OCI-LY1 (cell line): ENCODE measurements at regions not wholly inside any gene's neighbourhood (a gene's known extent, or its start where the extent isn't known, plus 50 kb on each side); places are given as distances from the start of the nearest gene placed in this dataset.

Source experiments
- H2AFZ ChIP-seq: fragments of 200-600 bp; sonication (generic), shearing (Covaris generic); 2 replicates; pipeline ENCODE4 v1.6.0; 2014; ENCODE audit warnings: antibody characterized with exemption, mild to moderate bottlenecking, low read length
- H3F3A ChIP-seq: fragments of 200-600 bp; sonication (generic), shearing (Covaris generic); 2 replicates; pipeline ENCODE4 v1.6.0; 2014; ENCODE audit warnings: mild to moderate bottlenecking, antibody characterized with exemption, low read length, moderate library complexity; ENCODE audit not compliant: insufficient read depth
- H3K27ac ChIP-seq: fragments of 200-600 bp; sonication (generic); 2 replicates; pipeline ENCODE4 v1.5.1; 2014; ENCODE audit warnings: low read length, mixed run types, mild to moderate bottlenecking, low read depth; ENCODE audit not compliant: poor library complexity, severe bottlenecking
- H3K27me3 ChIP-seq: fragments of 200-600 bp; sonication (generic); 2 replicates; pipeline ENCODE4 v1.6.0; 2014; ENCODE audit warnings: antibody characterized with exemption, mild to moderate bottlenecking, low read length, moderate library complexity; ENCODE audit not compliant: insufficient read depth
- H3K36me3 ChIP-seq: fragments of 200-600 bp; sonication (generic); 2 replicates; pipeline ENCODE4 v1.6.1; 2014; ENCODE audit warnings: mild to moderate bottlenecking, antibody characterized with exemption, low read length, moderate library complexity, mixed read lengths; ENCODE audit not compliant: insufficient read depth
- H3K4me1 ChIP-seq: fragments of 200-600 bp; sonication (generic); 2 replicates; pipeline ENCODE4 v1.5.1; 2014; ENCODE audit warnings: mild to moderate bottlenecking, low read length, moderate library complexity; ENCODE audit not compliant: insufficient read depth, severe bottlenecking
- H3K4me2 ChIP-seq: fragments of 200-600 bp; sonication (generic), shearing (Covaris generic); 2 replicates; pipeline ENCODE4 v1.6.1; 2014; ENCODE audit warnings: low read length
- H3K4me3 ChIP-seq: fragments of 200-600 bp; sonication (generic); 2 replicates; pipeline ENCODE4 v1.5.1; 2014; ENCODE audit warnings: low read length, low read depth, mild to moderate bottlenecking, mixed read lengths; ENCODE audit not compliant: poor library complexity, severe bottlenecking
- H3K79me2 ChIP-seq: fragments of 200-600 bp; shearing (Covaris generic); 2 replicates; pipeline ENCODE4 v1.6.1; 2016; ENCODE audit warnings: mixed run types, low read length, mixed read lengths; ENCODE audit not compliant: insufficient read depth
- H3K9ac ChIP-seq: fragments of 200-600 bp; sonication (generic), shearing (Covaris generic); 2 replicates; pipeline ENCODE4 v1.6.1; 2014; ENCODE audit warnings: mild to moderate bottlenecking, low read length, mixed read lengths
- H3K9me2 ChIP-seq: fragments of 200-600 bp; sonication (generic), shearing (Covaris generic); 2 replicates; pipeline ENCODE4 v1.6.1; 2014; ENCODE audit warnings: low read depth, mild to moderate bottlenecking, low read length, mixed read lengths
- H3K9me3 ChIP-seq: fragments of 200-600 bp; shearing (Covaris generic); 2 replicates; pipeline ENCODE4 v1.6.1; 2014; ENCODE audit warnings: low read length, mixed read lengths
- H4K20me1 ChIP-seq: fragments of 200-600 bp; sonication (generic), shearing (Covaris generic); 2 replicates; pipeline ENCODE4 v1.6.0; 2016; ENCODE audit warnings: mild to moderate bottlenecking, low read length; ENCODE audit not compliant: insufficient read depth
- CTCF ChIP-seq: fragments of 200-600 bp; sonication (generic), shearing (Covaris generic); IDR thresholded peaks from 2 replicates; pipeline ENCODE4 v1.5.1; 2017; ENCODE audit warnings: mild to moderate bottlenecking, antibody characterized with exemption, low read length, moderate library complexity, mixed read lengths
- EZH2 ChIP-seq: fragments of 200-600 bp; sonication (generic), shearing (Covaris generic); IDR thresholded peaks from 2 replicates; pipeline ENCODE4 v1.8.0; 2017; ENCODE audit warnings: borderline replicate concordance, mixed run types, mild to moderate bottlenecking, antibody characterized with exemption, low read length, moderate library complexity, mixed read lengths

- no peak overlapping the region for H3K9ac ChIP-seq
Observed at GRCh38 chr6:168948002-168948401, 305.6 kb downstream of the THBS2 start.

GRCh38 chr6:168943231-168943905 lies 310.3 kb downstream of the THBS2 start:
- H3F3A ChIP-seq = no peaks in the 10 kb centered on the region
- H3K27ac ChIP-seq = no peak overlapping the region
- no peaks in the 10 kb centered on the region for H3K27me3 ChIP-seq
- H4K20me1 ChIP-seq = no peaks in the 10 kb centered on the region
- H3K4me2 ChIP-seq = no peak overlapping the region
- no peaks in the 10 kb centered on the region for H3K36me3 ChIP-seq
- H3K9ac ChIP-seq = no peak overlapping the region
- no peaks in the 10 kb centered on the region for H3K79me2 ChIP-seq
- no peak overlapping the region for H3K4me3 ChIP-seq
- no peaks in the 10 kb centered on the region for H3K9me3 ChIP-seq
- no peak overlapping the region for H2AFZ ChIP-seq
- H3K4me1 ChIP-seq = no peaks in the 10 kb centered on the region
- H3K9me2 ChIP-seq = no peaks in the 10 kb centered on the region
- TF ChIP-seq EZH2 (no peak), CTCF (no peak)

More at GRCh38 chr6:168948002-168948401, 305.6 kb downstream of the THBS2 start:
- Histone ChIP-seq H3K36me3 (no peaks in the 10 kb centered on the region), H3K27me3 (no peaks in the 10 kb centered on the region), H2AFZ (no peak overlapping the region), H3K9me3 (no peaks in the 10 kb centered on the region), H3K4me1 (no peaks in the 10 kb centered on the region), H3F3A (no peaks in the 10 kb centered on the region), H3K79me2 (no peaks in the 10 kb centered on the region), H3K4me2 (no peak overlapping the region), H3K4me3 (no peak overlapping the region), H3K27ac (no peak overlapping the region), H3K9me2 (no peaks in the 10 kb centered on the region), H4K20me1 (no peaks in the 10 kb centered on the region)
- TF ChIP-seq CTCF (no peak), EZH2 (no peak)

GRCh38 chr6:168942646-168943045 lies 311.0 kb downstream of the THBS2 start:
- no peak overlapping the region for H2AFZ ChIP-seq
- no peaks in the 10 kb centered on the region for H4K20me1 ChIP-seq
- H3K4me3 ChIP-seq = no peak overlapping the region
- H3K4me1 ChIP-seq = no peaks in the 10 kb centered on the region
- no peak overlapping the region for H3K4me2 ChIP-seq
- H3F3A ChIP-seq = no peaks in the 10 kb centered on the region
- TF ChIP-seq EZH2 (no peak), CTCF (no peak)
- no peaks in the 10 kb centered on the region for H3K36me3 ChIP-seq
- H3K27me3 ChIP-seq = no peaks in the 10 kb centered on the region
- H3K9ac ChIP-seq = no peak overlapping the region
- no peaks in the 10 kb centered on the region for H3K9me2 ChIP-seq
- no peak overlapping the region for H3K27ac ChIP-seq
- no peaks in the 10 kb centered on the region for H3K79me2 ChIP-seq
- H3K9me3 ChIP-seq = no peaks in the 10 kb centered on the region
